Tibial artery (tissue), 4 donors: ENCODE measurements at regions not wholly inside any gene's neighbourhood (a gene's known extent, or its start where the extent isn't known, plus 50 kb on each side); places are given as distances from the start of the nearest gene placed in this dataset.

Experiments used
- DNase-seq, 2 donors: peaks; one replicate each; pipeline ENCODE4 v3.0.0-alpha.2; 2019
- H3K27ac ChIP-seq, 2 donors: fragments of 200-600 bp; sonication (generic) in 1 of 2; 1 replicate in 1 of 2; 2 replicates in 1 of 2; pipeline ENCODE4 v1.5.1; 2018 to 2019; ENCODE audit warnings: mild to moderate bottlenecking in 1 of 2
- H3K27me3 ChIP-seq, 2 donors: fragments of 200-600 bp; sonication (generic) in 1 of 2; one replicate each; pipeline versions ENCODE4 v1.5.1 to v1.6.0; 2016 to 2019
- H3K36me3 ChIP-seq, 3 donors: fragments of 200-600 bp; sonication (generic) in 2 of 3; one replicate each; pipeline ENCODE4 v1.5.1; 2016 to 2019; ENCODE audit warnings: mild to moderate bottlenecking in 2 of 3
- H3K4me1 ChIP-seq, 4 donors: fragments of 200-600 bp; sonication (generic) in 2 of 4; 1 replicate in 3 of 4; 2 replicates in 1 of 4; pipeline ENCODE4 v1.5.1; 2016 to 2019
- H3K4me3 ChIP-seq, 2 donors: fragments of 200-600 bp; sonication (generic) in 1 of 2; 1 replicate in 1 of 2; 2 replicates in 1 of 2; pipeline ENCODE4 v1.5.1; 2018 to 2019; ENCODE audit warnings: mild to moderate bottlenecking in 2 of 2
- H3K9me3 ChIP-seq, 3 donors: fragments of 200-600 bp; sonication (generic) in 1 of 3; one replicate each; pipeline ENCODE4 v1.5.1; 2016 to 2019
- intact Hi-C: fragments of 100-400 bp; cut with DNase I; formaldehyde crosslinking; loops from one replicate; pipeline ENCODE4 v1.15.0; 2023; ENCODE audit warnings: low total_unique reads
- TF ChIP-seq, protein P1 (sequence below), 2 experiments: fragments of 200-600 bp in 1 of 2; fragments of 450-650 bp in 1 of 2; IDR thresholded peaks; one replicate each; pipeline ENCODE4 v1.5.1; 2017 to 2019; ENCODE audit warnings: antibody characterized with exemption in 2 of 2, mild to moderate bottlenecking in 1 of 2, moderate library complexity in 1 of 2

GRCh38 chr7:152553671-152554317 is 118.0 kb upstream of the KMT2C start:
- Histone ChIP-seq H3K4me1 (no peaks in the 10 kb centered on the region), H3K27me3 (no peaks in the 10 kb centered on the region), H3K9me3 (no peaks in the 10 kb centered on the region), H3K36me3 (no peaks in the 10 kb centered on the region), H3K4me3 (no peak overlapping the region), H3K27ac (no peak overlapping the region)
- TF ChIP-seq, protein P1, sequence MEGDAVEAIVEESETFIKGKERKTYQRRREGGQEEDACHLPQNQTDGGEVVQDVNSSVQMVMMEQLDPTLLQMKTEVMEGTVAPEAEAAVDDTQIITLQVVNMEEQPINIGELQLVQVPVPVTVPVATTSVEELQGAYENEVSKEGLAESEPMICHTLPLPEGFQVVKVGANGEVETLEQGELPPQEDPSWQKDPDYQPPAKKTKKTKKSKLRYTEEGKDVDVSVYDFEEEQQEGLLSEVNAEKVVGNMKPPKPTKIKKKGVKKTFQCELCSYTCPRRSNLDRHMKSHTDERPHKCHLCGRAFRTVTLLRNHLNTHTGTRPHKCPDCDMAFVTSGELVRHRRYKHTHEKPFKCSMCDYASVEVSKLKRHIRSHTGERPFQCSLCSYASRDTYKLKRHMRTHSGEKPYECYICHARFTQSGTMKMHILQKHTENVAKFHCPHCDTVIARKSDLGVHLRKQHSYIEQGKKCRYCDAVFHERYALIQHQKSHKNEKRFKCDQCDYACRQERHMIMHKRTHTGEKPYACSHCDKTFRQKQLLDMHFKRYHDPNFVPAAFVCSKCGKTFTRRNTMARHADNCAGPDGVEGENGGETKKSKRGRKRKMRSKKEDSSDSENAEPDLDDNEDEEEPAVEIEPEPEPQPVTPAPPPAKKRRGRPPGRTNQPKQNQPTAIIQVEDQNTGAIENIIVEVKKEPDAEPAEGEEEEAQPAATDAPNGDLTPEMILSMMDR (IDR thresholded peaks at IDR 0.05) = no peak
- DNase-seq = no peak
- intact Hi-C loops = no loop called here

GRCh38 chr7:152551304-152552036 is 115.7 kb upstream of the KMT2C start:
- intact Hi-C loops = no loop called here
- TF ChIP-seq, protein P1 (IDR thresholded peaks at IDR 0.05) = no peak
- H3K36me3 ChIP-seq = no peaks in the 10 kb centered on the region
- no peak overlapping the region for H3K4me3 ChIP-seq
- no peak overlapping the region for H3K27ac ChIP-seq
- no peaks in the 10 kb centered on the region for H3K9me3 ChIP-seq
- DNase-seq = no peak
- H3K4me1 ChIP-seq = no peaks in the 10 kb centered on the region
- H3K27me3 ChIP-seq = peaks cover 0 to 2% of the 10 kb centered on the region in 2 donors

- intact Hi-C loops = no loop called here
- Histone ChIP-seq H3K9me3 (no peaks in the 10 kb centered on the region), H3K27ac (no peak overlapping the region), H3K4me1 (no peaks in the 10 kb centered on the region), H3K4me3 (no peak overlapping the region), H3K36me3 (no peaks in the 10 kb centered on the region), H3K27me3 (peaks cover 0 to 2% of the 10 kb centered on the region in 2 donors)
- DNase-seq = no peak
- TF ChIP-seq, protein P1 (IDR thresholded peaks at IDR 0.05) = no peak
Observed at GRCh38 chr7:152544971-152545619, 109.3 kb upstream of the KMT2C start.

DNA sequence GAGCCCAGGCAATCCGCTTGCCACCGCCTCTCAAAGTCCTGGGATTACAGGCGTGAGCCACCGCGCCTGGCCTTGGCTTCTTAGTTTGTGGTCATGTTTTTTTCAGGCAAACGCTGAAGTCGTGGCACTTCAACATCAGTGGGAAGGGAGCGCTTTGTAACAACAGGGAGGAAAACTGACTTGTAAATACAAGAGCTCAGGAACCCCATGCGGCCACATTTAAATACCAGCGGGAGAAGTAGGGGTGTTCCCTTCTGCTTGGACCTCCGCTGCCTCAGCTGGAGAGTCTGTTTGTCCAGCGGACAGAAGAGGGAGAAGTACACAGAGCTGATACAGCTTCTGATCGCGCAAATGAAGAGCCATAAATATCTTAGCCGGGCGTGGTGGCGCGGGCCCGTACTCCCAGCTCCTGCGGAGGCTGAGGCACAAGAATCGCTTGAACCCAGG is 108.7 kb upstream of the KMT2C start:
- no peaks in the 10 kb centered on the region for H3K36me3 ChIP-seq
- intact Hi-C loops = no loop called here
- TF ChIP-seq, protein P1 (IDR thresholded peaks at IDR 0.05) = no peak
- no peaks in the 10 kb centered on the region for H3K4me1 ChIP-seq
- H3K27ac ChIP-seq = no peak overlapping the region
- no peak overlapping the region for H3K4me3 ChIP-seq
- no peaks in the 10 kb centered on the region for H3K9me3 ChIP-seq
- peaks cover 0 to 2% of the 10 kb centered on the region in 2 donors for H3K27me3 ChIP-seq
- no peak for DNase-seq

DNA sequence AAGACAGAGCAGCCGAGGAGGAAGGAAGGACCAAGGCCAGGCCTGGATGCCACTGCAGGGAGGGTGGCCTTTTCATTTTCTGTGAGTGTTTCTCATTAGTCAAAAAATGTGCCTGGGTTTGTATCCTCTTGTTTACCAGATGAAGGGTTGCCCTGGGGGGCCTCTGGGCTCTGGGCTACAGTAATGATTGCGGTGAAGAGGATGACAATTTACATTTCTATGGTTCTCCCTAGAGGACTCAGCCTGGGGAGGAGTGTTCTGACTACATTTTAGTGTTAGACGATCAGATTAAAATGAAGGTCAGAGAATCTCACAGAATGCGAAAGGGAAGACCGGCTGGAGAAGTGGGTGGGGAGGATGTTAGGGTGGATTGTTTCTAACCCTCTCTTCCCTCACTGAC is 108.0 kb upstream of the KMT2C start:
- Histone ChIP-seq H3K27ac (no peak overlapping the region), H3K36me3 (no peaks in the 10 kb centered on the region), H3K4me1 (no peaks in the 10 kb centered on the region), H3K4me3 (no peak overlapping the region), H3K27me3 (peaks cover 0 to 2% of the 10 kb centered on the region in 2 donors), H3K9me3 (no peaks in the 10 kb centered on the region)
- intact Hi-C loops = no loop called here
- TF ChIP-seq, protein P1 (IDR thresholded peaks at IDR 0.05) = no peak
- no peak for DNase-seq
